SU-DHL-6 (cell line): ENCODE measurements at regions not wholly inside any gene's neighbourhood (a gene's known extent, or its start where the extent isn't known, plus 50 kb on each side); places are given as distances from the start of the nearest gene placed in this dataset.

Experiments
- CTCF ChIP-seq: fragments of 200-600 bp; sonication (generic); IDR thresholded peaks from one replicate; pipeline ENCODE4 v1.5.1; 2017; ENCODE audit warnings: antibody characterized with exemption, mild to moderate bottlenecking, low read length, moderate library complexity; ENCODE audit not compliant: insufficient read depth, poor library complexity, severe bottlenecking
- EZH2phosphoT487 ChIP-seq: fragments of 200-600 bp; sonication (generic), shearing (Covaris generic); conservative IDR thresholded peaks from 2 replicates; pipeline ENCODE4 v1.6.1; 2018; ENCODE audit warnings: mild to moderate bottlenecking, antibody characterized with exemption, low read length, moderate library complexity, mixed read lengths

- TF ChIP-seq CTCF (no peak), EZH2phosphoT487 (no peak)
Observed at GRCh38 chr14:48096897-48097296, 421.5 kb upstream of the MDGA2 start.
